Common myeloid progenitor, CD34-positive (primary cell): ENCODE measurements at regions not wholly inside any gene's neighbourhood (a gene's known extent, or its start where the extent isn't known, plus 50 kb on each side); places are given as distances from the start of the nearest gene placed in this dataset.

ENCODE experiments used
- CTCF ChIA-PET: fragments of 350-600 bp; sonication (Branson Sonifier 250); formaldehyde crosslinking; loops from one replicate; lab custom pipeline; 2021; ENCODE audit warnings: antibody characterized with exemption; lab: Charles Lee
- POLR2A ChIA-PET: fragments of 350-600 bp; sonication (Branson Sonifier 250); formaldehyde crosslinking; loops from one replicate; lab custom pipeline; 2021; ENCODE audit warnings: antibody characterized with exemption; lab: Charles Lee
- DNase-seq, 3 donors: peaks; one replicate each; pipeline versions ENCODE4 v3.0.0 to v3.0.0-alpha.2; 2013
- H3K27ac ChIP-seq, 2 experiments: 1 replicate in 1 of 2; 2 replicates in 1 of 2; pipeline ENCODE4 v1.7.0; 2013; ENCODE audit warnings: inconsistent platforms in 2 of 2, low read length in 2 of 2, mild to moderate bottlenecking in 2 of 2, low read depth in 1 of 2, moderate library complexity in 1 of 2; ENCODE audit not compliant: severe bottlenecking in 2 of 2, insufficient read depth in 1 of 2, poor library complexity in 1 of 2
- H3K27me3 ChIP-seq, 5 experiments: replicated peaks in 2 of 5; 1 replicate in 3 of 5; 2 replicates in 2 of 5; pipeline versions ENCODE4 v1.6.1 to v1.7.0; 2013; ENCODE audit warnings: low read length in 4 of 5, mild to moderate bottlenecking in 2 of 5, moderate library complexity in 2 of 5, inconsistent platforms in 1 of 5; ENCODE audit not compliant: insufficient read depth in 5 of 5, control insufficient read depth in 4 of 5
- H3K36me3 ChIP-seq, 4 experiments: 1 replicate in 2 of 4; 2 replicates in 2 of 4; pipeline versions ENCODE4 v1.6.1 to v1.7.0; 2013; ENCODE audit warnings: low read length in 3 of 4, control low read depth in 1 of 4, mild to moderate bottlenecking in 1 of 4; ENCODE audit not compliant: control insufficient read depth in 4 of 4, insufficient read depth in 4 of 4
- H3K4me1 ChIP-seq, 4 experiments: 1 replicate in 3 of 4; 2 replicates in 1 of 4; pipeline versions ENCODE4 v1.6.1 to v1.7.1; 2013; ENCODE audit warnings: low read length in 3 of 4, mild to moderate bottlenecking in 3 of 4, control low read depth in 1 of 4, inconsistent platforms in 1 of 4, moderate library complexity in 1 of 4; ENCODE audit not compliant: control insufficient read depth in 4 of 4, insufficient read depth in 4 of 4; ENCODE audit errors: control extremely low read depth in 1 of 4
- H3K4me3 ChIP-seq, 7 experiments: 1 replicate in 4 of 7; 2 replicates in 3 of 7; pipeline versions ENCODE4 v1.5.1 to v1.7.0; 2013; ENCODE audit warnings: mild to moderate bottlenecking in 7 of 7, low read length in 6 of 7, moderate library complexity in 6 of 7, inconsistent platforms in 2 of 7, low read depth in 2 of 7, control low read depth in 1 of 7; ENCODE audit not compliant: insufficient read depth in 4 of 7, control insufficient read depth in 1 of 7; ENCODE audit errors: extremely low read depth in 1 of 7
- H3K9me3 ChIP-seq, 5 experiments: 1 replicate in 4 of 5; 2 replicates in 1 of 5; pipeline versions ENCODE4 v1.6.1 to v1.7.1; 2013; ENCODE audit warnings: low read length in 4 of 5, mild to moderate bottlenecking in 2 of 5, inconsistent platforms in 1 of 5, low read depth in 1 of 5, moderate library complexity in 1 of 5; ENCODE audit not compliant: control insufficient read depth in 4 of 5, insufficient read depth in 2 of 5; ENCODE audit errors: control extremely low read depth in 1 of 5
- WGBS: methylation state at CpG from one replicate; pipeline ENCODE4 v1.1.5; 2013; ENCODE audit not compliant: insufficient coverage; 5-methylcytosine and 5-hydroxymethylcytosine counted together

DNA sequence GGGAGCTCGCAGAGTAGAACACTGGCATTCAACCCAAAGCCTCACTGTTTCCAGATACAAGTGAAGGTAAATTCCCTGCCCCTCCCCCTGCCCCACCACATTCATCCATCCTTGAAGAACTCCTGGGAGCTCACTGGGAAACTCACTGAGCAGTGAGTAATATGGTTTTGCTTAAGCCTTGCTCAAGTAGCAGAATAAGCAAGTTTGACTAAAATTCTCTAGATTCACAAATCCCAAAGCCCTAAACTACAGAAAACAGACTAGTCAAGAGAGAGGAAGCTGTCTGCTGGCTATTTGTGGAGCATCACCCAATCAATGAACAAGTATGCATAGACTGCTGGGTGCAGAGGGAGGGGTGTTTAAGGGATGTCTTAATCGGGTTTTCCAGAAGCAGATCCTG lies 82.1 kb downstream of the UNC5CL start:
- ChIA-PET POLR2A (no interaction called here), CTCF (no interaction called here)
- no peaks in the 10 kb centered on the region for H3K36me3 ChIP-seq
- H3K4me1 ChIP-seq = no peaks in the 10 kb centered on the region
- DNase-seq = no peak
- no peak overlapping the region for H3K4me3 ChIP-seq
- H3K27ac ChIP-seq = no peak overlapping the region
- peaks cover 0 to 2% (median 0%) of the 10 kb centered on the region in 5 experiments for H3K9me3 ChIP-seq
- peaks cover 0 to 6% (median 0%) of the 10 kb centered on the region in 5 experiments for H3K27me3 ChIP-seq
- WGBS = 100% methylated on average over 1 of the region's 2 CpGs

- Histone ChIP-seq H3K4me3 (no peak overlapping the region), H3K36me3 (no peaks in the 10 kb centered on the region), H3K27ac (no peak overlapping the region), H3K4me1 (no peaks in the 10 kb centered on the region), H3K9me3 (peaks cover 0 to 2% (median 0%) of the 10 kb centered on the region in 5 experiments), H3K27me3 (peaks cover 0 to 6% (median 4%) of the 10 kb centered on the region in 5 experiments)
- 92% methylated on average over 5 of the region's 6 CpGs for WGBS
- ChIA-PET POLR2A (no interaction called here), CTCF (no interaction called here)
- no peak for DNase-seq
Measured at GRCh38 chr6:40955178-40955545, 83.9 kb downstream of the UNC5CL start.

DNA sequence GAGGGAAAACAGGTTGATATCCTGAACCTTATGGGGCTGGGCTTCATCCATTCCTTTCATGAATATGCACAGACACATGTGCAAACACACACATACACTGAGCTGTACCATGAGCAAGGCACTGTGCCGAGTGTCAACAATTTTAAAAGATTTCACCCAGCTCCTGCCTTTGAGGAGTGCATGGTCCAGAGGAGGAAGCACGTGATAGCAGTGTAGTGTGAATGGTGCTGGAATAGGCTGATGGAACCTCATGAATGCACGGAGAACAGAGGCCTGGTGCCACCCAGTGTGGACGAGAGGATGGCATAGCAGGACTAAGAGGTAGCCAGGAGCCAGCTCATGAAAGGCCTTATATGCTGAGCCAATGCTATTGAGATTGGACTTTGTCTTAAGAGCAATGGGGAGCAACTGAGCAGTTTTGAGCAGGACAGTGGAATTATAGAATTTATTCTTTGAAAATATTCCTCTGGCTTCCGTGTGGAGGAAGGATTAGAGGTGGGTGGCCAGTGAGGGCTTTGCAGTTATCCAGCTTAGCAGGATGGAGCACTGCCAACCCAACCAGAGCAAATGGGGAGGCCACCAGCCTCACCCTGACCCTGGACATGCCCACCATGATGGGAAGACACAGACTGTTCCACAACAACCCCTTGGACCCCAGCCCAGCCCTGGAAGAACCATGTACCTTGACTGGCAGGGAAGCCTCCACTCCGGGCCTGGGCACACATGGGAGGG lies 84.4 kb downstream of the UNC5CL start:
- Histone ChIP-seq H3K9me3 (peaks cover 0 to 2% (median 0%) of the 10 kb centered on the region in 5 experiments), H3K27me3 (peaks cover 0 to 9% (median 6%) of the 10 kb centered on the region in 5 experiments), H3K4me1 (no peaks in the 10 kb centered on the region), H3K4me3 (no peak overlapping the region), H3K27ac (no peak overlapping the region), H3K36me3 (no peaks in the 10 kb centered on the region)
- ChIA-PET CTCF (interaction anchor here (0.6 kb wide), 1 partner anchor 683 kb away, joined by 3 read pairs; no protein-coding TSS in a partner anchor), POLR2A (no interaction called here)
- no peak for DNase-seq
- 90% methylated on average over 5 of the region's 6 CpGs for WGBS

- CTCF ChIA-PET = no interaction called here
Measured at GRCh38 chr6:40953486-40953885, 85.5 kb downstream of the UNC5CL start.

DNA sequence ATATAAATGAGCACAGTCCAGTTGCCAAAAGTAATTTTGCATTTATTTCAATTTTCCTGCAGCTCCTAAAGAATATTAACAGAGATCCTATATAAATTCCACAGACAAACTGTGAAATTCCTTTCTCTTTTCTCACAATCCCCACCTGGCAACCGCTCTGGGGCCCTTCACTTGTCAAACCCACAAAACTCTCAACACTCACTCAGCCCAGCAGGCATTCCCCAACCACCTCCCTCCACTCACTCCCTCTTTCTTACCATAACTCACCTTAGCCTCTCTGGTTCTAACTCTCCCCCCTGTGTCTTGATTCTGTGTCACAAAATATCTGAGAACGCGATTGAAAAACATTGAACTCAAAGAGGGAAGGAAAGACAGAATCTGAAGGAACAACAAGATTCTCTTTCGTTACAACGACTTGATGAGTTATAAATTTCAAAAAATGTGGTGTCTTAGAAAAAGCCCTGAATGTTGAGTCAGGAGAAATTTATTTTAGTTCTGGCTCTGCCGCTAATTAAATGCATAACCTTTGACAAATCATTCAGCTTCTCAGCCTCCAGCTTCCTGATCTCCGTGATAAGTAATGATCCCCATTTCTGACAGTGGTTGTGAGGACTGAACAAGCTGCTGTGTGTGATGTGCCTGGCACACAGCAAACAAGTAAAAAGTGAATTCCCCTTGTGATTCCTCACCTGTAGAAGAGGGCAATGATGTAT lies 87.9 kb downstream of the UNC5CL start:
- peaks cover 0 to 2% (median 0%) of the 10 kb centered on the region in 5 experiments for H3K9me3 ChIP-seq
- no peaks in the 10 kb centered on the region for H3K36me3 ChIP-seq
- CTCF ChIA-PET = no interaction called here
- H3K27ac ChIP-seq = no peak overlapping the region
- no peak for DNase-seq
- POLR2A ChIA-PET = no interaction called here
- WGBS = 73% methylated on average over 5 of the region's 7 CpGs
- H3K4me1 ChIP-seq = no peaks in the 10 kb centered on the region
- H3K4me3 ChIP-seq = no peak overlapping the region
- peaks cover 0 to 8% (median 2%) of the 10 kb centered on the region in 5 experiments for H3K27me3 ChIP-seq

More at GRCh38 chr6:40953486-40953885, 85.5 kb downstream of the UNC5CL start:
- Histone ChIP-seq H3K4me3 (no peak overlapping the region), H3K27me3 (peaks cover 0 to 9% (median 8%) of the 10 kb centered on the region in 5 experiments), H3K4me1 (no peaks in the 10 kb centered on the region), H3K27ac (no peak overlapping the region), H3K9me3 (peaks cover 0 to 2% (median 0%) of the 10 kb centered on the region in 5 experiments), H3K36me3 (no peaks in the 10 kb centered on the region)
- no peak for DNase-seq
- POLR2A ChIA-PET = no interaction called here
- WGBS = 90% methylated on average over 3 of the region's 4 CpGs

- Histone ChIP-seq H3K4me3 (no peak overlapping the region), H3K27ac (no peak overlapping the region), H3K4me1 (no peaks in the 10 kb centered on the region), H3K9me3 (peaks cover 0 to 2% (median 0%) of the 10 kb centered on the region in 5 experiments), H3K27me3 (peaks cover 0 to 8% (median 2%) of the 10 kb centered on the region in 5 experiments), H3K36me3 (no peaks in the 10 kb centered on the region)
- 100% methylated on average over 2 of the region's 3 CpGs for WGBS
- CTCF ChIA-PET = no interaction called here
- no peak for DNase-seq
- POLR2A ChIA-PET = no interaction called here
Measured at GRCh38 chr6:40948570-40948969, 90.5 kb downstream of the UNC5CL start.
